Endothelial cell of umbilical vein (primary cell): ENCODE measurements at regions not wholly inside any gene's neighbourhood (a gene's known extent, or its start where the extent isn't known, plus 50 kb on each side); places are given as distances from the start of the nearest gene placed in this dataset.
"Not testable (repeated sequence)": the region's sequence is repeated elsewhere in the genome, so short reads cannot be mapped to it uniquely, and the experiment has no call there.

Experiments used
- BruUV-seq: library from RNA; stranded (reverse); fragments of 400-500 nt; replicated peaks from 2 replicates; lab custom pipeline; 2021; lab: Mats Ljungman, UMichigan
- CTCF ChIA-PET: fragments of 300-600, 350-600 bp; sonication (Branson Sonifier 250); formaldehyde crosslinking; loops from one replicate; lab custom pipeline; 2021; ENCODE audit warnings: antibody characterized with exemption, inconsistent platforms; lab: Charles Lee
- POLR2A ChIA-PET: fragments of 300-600, 350-600 bp; sonication (Branson Sonifier 250); formaldehyde crosslinking; loops from one replicate; lab custom pipeline; 2021; ENCODE audit warnings: antibody characterized with exemption, inconsistent platforms; lab: Charles Lee
- DNase-seq: peaks from one replicate; pipeline ENCODE4 v3.0.0-alpha.2; 2011; ENCODE audit warnings: low read depth, low spot score
- FAIRE-seq: peaks from 2 replicates; lab custom pipeline; 2011; peaks lifted over from hg19 to GRCh38; lab: Jason Lieb, UNC
- H2AFZ ChIP-seq: 2 replicates; pipeline ENCODE4 v1.6.0; 2012; ENCODE audit warnings: low read depth, low read length, control low read depth, inconsistent platforms
- H3K27ac ChIP-seq: 2 replicates; pipeline ENCODE4 v1.5.1; 2011; ENCODE audit warnings: low read depth, mild to moderate bottlenecking, control low read depth, low read length, moderate library complexity; ENCODE audit not compliant: insufficient read depth
- H3K27me3 ChIP-seq, 2 experiments: 2 replicates each; pipeline versions ENCODE4 v1.6.0 to v1.6.1; 2011; ENCODE audit warnings: low read length in 2 of 2, mixed read lengths in 1 of 2; ENCODE audit not compliant: control insufficient read depth in 2 of 2, insufficient read depth in 2 of 2
- H3K36me3 ChIP-seq, 2 experiments: 2 replicates in 1 of 2; 3 replicates in 1 of 2; pipeline ENCODE4 v1.5.1; 2011; ENCODE audit warnings: low read length in 2 of 2, mild to moderate bottlenecking in 1 of 2, moderate library complexity in 1 of 2; ENCODE audit not compliant: control insufficient read depth in 2 of 2, insufficient read depth in 2 of 2; ENCODE audit errors: extremely low read depth in 1 of 2
- H3K4me1 ChIP-seq: 3 replicates; pipeline ENCODE4 v1.5.1; 2011; ENCODE audit warnings: mild to moderate bottlenecking, low read length; ENCODE audit not compliant: control insufficient read depth, insufficient read depth; ENCODE audit errors: extremely low read depth
- H3K4me2 ChIP-seq: 2 replicates; pipeline ENCODE4 v1.6.1; 2011; ENCODE audit warnings: low read length, control low read depth, mixed read lengths; ENCODE audit not compliant: insufficient read depth
- H3K4me3 ChIP-seq, 3 experiments: fragments of 200-600 bp in 1 of 3; sonication (generic), shearing (Covaris generic) in 1 of 3; replicated peaks in 1 of 3; 2 replicates each; pipeline ENCODE4 v1.5.1; 2011 to 2016; ENCODE audit warnings: control low read depth in 3 of 3, low read length in 3 of 3, mild to moderate bottlenecking in 2 of 3, inconsistent platforms in 1 of 3, low read depth in 1 of 3, moderate library complexity in 1 of 3; ENCODE audit not compliant: insufficient read depth in 1 of 3
- H3K79me2 ChIP-seq: 2 replicates; pipeline ENCODE4 v1.6.0; 2012; ENCODE audit warnings: low read length, inconsistent platforms; ENCODE audit not compliant: control insufficient read depth, insufficient read depth
- H3K9ac ChIP-seq: replicated peaks from 2 replicates; pipeline ENCODE3; 2011; ENCODE audit warnings: low read length, control low read depth; ENCODE audit not compliant: insufficient read depth; ENCODE audit errors: extremely low read depth
- H3K9me1 ChIP-seq: replicated peaks from 3 replicates; pipeline ENCODE4 v1.6.0; 2011; ENCODE audit warnings: mild to moderate bottlenecking, low read length; ENCODE audit not compliant: control insufficient read depth, insufficient read depth; ENCODE audit errors: extremely low read depth
- H3K9me3 ChIP-seq: replicated peaks from 2 replicates; pipeline ENCODE4 v1.5.1; 2012; ENCODE audit warnings: low read length, inconsistent platforms; ENCODE audit not compliant: control insufficient read depth, insufficient read depth
- H4K20me1 ChIP-seq: replicated peaks from 2 replicates; pipeline ENCODE3; 2011; ENCODE audit warnings: mild to moderate bottlenecking, low read length; ENCODE audit not compliant: control insufficient read depth, insufficient read depth; ENCODE audit errors: extremely low read depth
- CTCF ChIP-seq, 2 donors: IDR thresholded peaks; 1 replicate in 1 of 2; 2 replicates in 1 of 2; pipeline ENCODE4 v1.5.1; 2011; ENCODE audit warnings: low read length in 2 of 2, mild to moderate bottlenecking in 2 of 2, moderate library complexity in 2 of 2, control low read depth in 1 of 2, inconsistent platforms in 1 of 2, low read depth in 1 of 2; ENCODE audit not compliant: insufficient read depth in 1 of 2; ENCODE audit errors: extremely low read depth in 1 of 2
- dilution Hi-C: fragments of 300-500 bp; cut with MboI; formaldehyde crosslinking; loops from one replicate; pipeline ENCODE4 v1.15.0; 2019; ENCODE audit warnings: low sequenced_read_pairs; ENCODE audit not compliant: extremely low pct_ligation_motif_present
- intact Hi-C: fragments of 100-400 bp; cut with micrococcal nuclease; formaldehyde crosslinking; loops from one replicate; pipeline ENCODE4 v1.10.0; 2022

GRCh38 chr17:30714825-30715622, 109.5 kb downstream of the CRLF3 start:
- POLR2A ChIA-PET, H3K9me1 ChIP-seq, H3K4me3 ChIP-seq, BruUV-seq, dilution Hi-C loops, H3K27me3 ChIP-seq, H3K9me3 ChIP-seq, H3K4me2 ChIP-seq, H3K27ac ChIP-seq, H3K79me2 ChIP-seq, H4K20me1 ChIP-seq, H3K36me3 ChIP-seq, H3K4me1 ChIP-seq, H3K9ac ChIP-seq, H2AFZ ChIP-seq: not testable (repeated sequence)
- CTCF ChIA-PET, result interaction anchor here (0.6 to 2.9 kb wide), 10 partner anchors 115 to 611 kb away, joined by 3 to 13 read pairs (median 4); partner anchors contain the start of genes BLMH and GOSR1
- peak; percentile 74 for FAIRE-seq
- intact Hi-C loops, result loop anchor here (2.0 to 10.0 kb wide), 4 partner anchors 113 to 600 kb away; partner anchors contain the start of genes GOSR1 and NSRP1
- peak; percentile 35 for DNase-seq
- peak; percentile 57 to 68 for TF ChIP-seq CTCF (IDR thresholded peaks at IDR 0.05; ENCODE audit: extremely low read depth in 1 of 2, insufficient read depth in 1 of 2, low read depth in 1 of 2, low read length in 2 of 2)

DNA sequence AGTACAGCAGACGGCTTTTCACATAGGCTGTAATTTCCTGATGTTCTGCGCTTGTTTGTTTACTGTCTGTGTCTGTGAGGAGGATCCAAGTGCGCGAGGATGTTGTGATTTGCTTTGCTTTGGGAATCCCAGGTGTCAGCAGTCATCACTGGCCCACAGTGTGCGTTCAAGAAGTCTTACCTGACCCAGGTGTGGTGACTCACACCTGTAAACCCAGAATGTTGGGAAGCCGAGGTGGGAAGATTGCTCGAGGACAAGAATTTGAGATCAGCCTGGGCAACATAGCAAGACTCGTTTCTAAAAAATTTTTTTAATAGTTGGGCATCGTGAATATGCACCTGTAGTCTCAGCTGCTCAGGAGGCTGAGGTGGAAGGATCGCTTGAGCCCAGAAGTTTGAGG, 110.7 kb downstream of the CRLF3 start:
- H3K4me2 ChIP-seq, H3K27me3 ChIP-seq, CTCF ChIA-PET, H3K4me1 ChIP-seq, H3K9me1 ChIP-seq, H3K9me3 ChIP-seq, FAIRE-seq, BruUV-seq, H3K4me3 ChIP-seq, H3K36me3 ChIP-seq, H3K79me2 ChIP-seq, H3K27ac ChIP-seq, DNase-seq, H3K9ac ChIP-seq, H4K20me1 ChIP-seq, H2AFZ ChIP-seq, dilution Hi-C loops, POLR2A ChIA-PET: not testable (repeated sequence)
- intact Hi-C loops, result loop anchor here (2.0 to 10.0 kb wide), 2 partner anchors 237 to 599 kb away; partner anchors contain the start of genes GOSR1 and NSRP1

DNA sequence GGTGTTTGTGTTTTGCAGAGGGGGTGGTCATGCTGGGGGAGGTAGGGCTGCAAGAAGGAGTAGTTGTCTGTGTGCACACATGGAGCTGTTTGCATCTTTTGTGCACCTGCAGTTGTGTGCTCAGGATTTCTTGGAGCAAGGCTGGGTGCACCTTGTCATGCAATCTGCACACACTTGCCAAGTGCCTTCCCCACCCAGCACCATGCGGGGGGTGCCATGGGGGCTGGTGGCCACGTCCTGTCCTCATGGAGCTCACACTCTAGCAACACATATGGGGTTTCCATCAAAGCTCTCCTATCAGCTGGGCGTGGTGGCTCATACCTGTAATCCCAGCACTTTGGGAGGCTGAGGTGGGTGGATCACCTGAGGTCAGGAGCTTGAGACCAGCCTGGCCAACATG, 111.6 kb downstream of the CRLF3 start:
- FAIRE-seq, H3K4me3 ChIP-seq, DNase-seq, H3K27me3 ChIP-seq, H3K27ac ChIP-seq, H3K4me1 ChIP-seq, H3K9me3 ChIP-seq, dilution Hi-C loops, H3K36me3 ChIP-seq, H4K20me1 ChIP-seq, H3K9ac ChIP-seq, H3K79me2 ChIP-seq, H3K9me1 ChIP-seq, CTCF ChIA-PET, BruUV-seq, POLR2A ChIA-PET, H2AFZ ChIP-seq, H3K4me2 ChIP-seq: not testable (repeated sequence)
- intact Hi-C loops, result loop anchor here (10.0 kb wide), 1 partner anchor 598 kb away; the partner anchor contains the start of gene NSRP1
